ENCODE measurements at regions not wholly inside any gene's neighbourhood (a gene's known extent, or its start where the extent isn't known, plus 50 kb on each side); places are given as distances from the start of the nearest gene placed in this dataset.
A peak's percentile ranks its signal among the peaks of the same experiment; 100 is the strongest.
"Not testable (repeated sequence)": the region's sequence is repeated elsewhere in the genome, so short reads cannot be mapped to it uniquely, and the experiment has no call there.

DNA sequence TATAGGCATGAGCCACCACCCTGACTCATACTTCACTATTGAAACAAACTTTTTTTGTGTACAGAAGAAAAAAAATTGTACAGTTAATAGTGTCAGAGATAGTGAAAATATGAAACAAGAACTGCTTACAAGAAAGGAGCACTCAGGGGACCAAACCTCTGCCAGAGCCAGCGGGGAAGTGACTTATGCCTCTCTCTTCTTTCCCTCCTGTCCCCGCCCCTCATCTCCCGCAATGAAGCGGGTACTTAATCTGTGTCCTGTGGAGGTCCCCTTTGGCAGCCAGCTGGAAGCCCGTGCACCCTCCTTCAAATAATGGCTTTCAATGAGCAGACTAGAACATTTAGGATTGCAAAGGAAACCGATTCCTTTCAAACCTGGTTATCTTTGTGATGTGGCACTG, 51.5 kb downstream of the PPIAL4A start:
- Mint-ChIP-seq H3K4me1 (peaks cover 16% of the 10 kb centered on the region), H3K4me3 (peak overlapping the region; percentile 62)
- H3K36me3 ChIP-seq (ENCODE audit: control insufficient read depth, insufficient read depth, low read length); H3K36me3 Mint-ChIP-seq (ENCODE audit: low read depth); H3K9me3 Mint-ChIP-seq; H3K4me1 ChIP-seq (ENCODE audit: control insufficient read depth, insufficient read depth, low read length); H3K27me3 Mint-ChIP-seq (ENCODE audit: insufficient read depth); H3K27ac ChIP-seq (ENCODE audit: low read depth, low read length); H3K9me3 ChIP-seq (ENCODE audit: control insufficient read depth, low read length); H3K27ac Mint-ChIP-seq; H3K27me3 ChIP-seq (ENCODE audit: control insufficient read depth, insufficient read depth, low read length, poor library complexity, severe bottlenecking); H3K9ac ChIP-seq (ENCODE audit: extremely low read depth, low read length, poor library complexity, severe bottlenecking); H3K4me3 ChIP-seq (ENCODE audit: low read length): not testable (repeated sequence)
- WGBS, 2 experiments (ENCODE audit: insufficient coverage in 1 of 2, insufficient read length in 1 of 2), result 38% methylated on average over 1 of the region's 6 CpGs; no CpG with 5 or more reads in 1 of the 2 experiments
- DNase-seq, result peak; percentile 51

DNA sequence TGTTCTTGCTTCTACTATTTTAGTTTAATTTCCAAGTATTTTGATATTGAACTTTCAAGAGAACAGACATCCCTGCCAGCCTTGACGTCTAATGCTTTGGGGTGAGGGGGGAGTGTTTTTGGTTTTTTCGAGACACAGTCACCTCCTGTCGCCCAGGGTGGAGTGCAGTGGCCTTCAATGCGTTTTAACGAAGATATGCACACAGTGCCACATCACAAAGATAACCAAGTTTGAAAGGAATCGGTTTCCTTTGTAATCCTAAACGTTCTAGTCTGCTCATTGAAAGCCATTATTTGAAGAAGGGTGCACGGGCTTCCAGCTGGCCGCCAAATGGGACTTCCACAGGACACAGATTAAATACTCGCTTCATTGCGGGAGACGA, 52.3 kb downstream of the PPIAL4A start:
- Mint-ChIP-seq H3K4me3 (peak overlapping the region; percentile 62), H3K27ac (peak overlapping the region; percentile 100), H3K4me1 (peaks cover 17% of the 10 kb centered on the region)
- not testable (repeated sequence) for H3K4me1 ChIP-seq (ENCODE audit: control insufficient read depth, insufficient read depth, low read length); H3K27me3 Mint-ChIP-seq (ENCODE audit: insufficient read depth); H3K9me3 Mint-ChIP-seq; H3K36me3 ChIP-seq (ENCODE audit: control insufficient read depth, insufficient read depth, low read length); DNase-seq; H3K9me3 ChIP-seq (ENCODE audit: control insufficient read depth, low read length); H3K27me3 ChIP-seq (ENCODE audit: control insufficient read depth, insufficient read depth, low read length, poor library complexity, severe bottlenecking); H3K9ac ChIP-seq (ENCODE audit: extremely low read depth, low read length, poor library complexity, severe bottlenecking); H3K36me3 Mint-ChIP-seq (ENCODE audit: low read depth)
- Histone ChIP-seq H3K27ac (ENCODE audit: low read depth, low read length) (peak overlapping the region; percentile 90), H3K4me3 (ENCODE audit: low read length) (peak overlapping the region; percentile 77)
- WGBS, 2 experiments (ENCODE audit: insufficient coverage in 1 of 2, insufficient read length in 1 of 2), result 0% methylated on average over 6 of the region's 12 CpGs; no CpG with 5 or more reads in 1 of the 2 experiments

DNA sequence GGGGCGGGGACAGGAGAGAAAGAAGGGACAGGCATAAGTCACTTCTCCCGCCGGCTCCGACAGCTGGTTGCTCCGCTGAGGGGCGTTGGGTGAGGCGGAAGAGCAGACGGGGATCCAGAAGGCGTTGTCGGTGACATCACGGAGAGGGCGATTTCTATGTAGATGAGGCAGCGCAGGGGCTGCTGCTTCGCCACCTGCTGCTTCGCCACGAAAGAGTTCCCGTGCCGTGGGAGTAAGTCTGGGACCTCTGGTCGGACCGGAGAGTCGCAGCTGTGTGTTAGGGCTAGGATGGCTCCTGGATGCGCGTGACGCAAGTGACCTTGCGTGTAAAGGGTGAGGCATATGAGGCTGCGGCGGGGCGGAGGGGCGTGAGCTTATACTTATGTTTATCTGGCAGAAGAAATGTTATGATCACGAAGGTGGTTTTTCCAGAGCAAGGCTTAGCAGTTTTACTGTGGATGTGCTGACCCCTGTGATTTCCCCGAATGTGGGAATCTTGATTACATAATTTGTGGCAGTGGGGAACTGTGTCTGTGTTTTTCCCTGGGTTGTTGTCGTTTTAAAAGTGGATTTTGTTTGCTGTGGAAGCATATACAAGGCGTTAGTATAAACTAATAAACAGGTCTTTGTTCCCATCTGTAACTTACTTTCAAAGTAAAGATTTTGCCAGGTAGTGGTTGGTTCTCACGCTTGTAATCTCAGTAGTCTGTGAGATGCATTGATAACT, 52.8 kb downstream of the PPIAL4A start:
- H3K9me3 ChIP-seq (ENCODE audit: control insufficient read depth, low read length); H3K36me3 ChIP-seq (ENCODE audit: control insufficient read depth, insufficient read depth, low read length); H3K9me3 Mint-ChIP-seq; H3K36me3 Mint-ChIP-seq (ENCODE audit: low read depth); H3K4me1 ChIP-seq (ENCODE audit: control insufficient read depth, insufficient read depth, low read length); H3K27me3 ChIP-seq (ENCODE audit: control insufficient read depth, insufficient read depth, low read length, poor library complexity, severe bottlenecking); H3K27me3 Mint-ChIP-seq (ENCODE audit: insufficient read depth): not testable (repeated sequence)
- Histone ChIP-seq H3K9ac (ENCODE audit: extremely low read depth, low read length, poor library complexity, severe bottlenecking) (peak overlapping the region; percentile 79), H3K4me3 (ENCODE audit: low read length) (peak overlapping the region; percentile 77), H3K27ac (ENCODE audit: low read depth, low read length) (peak overlapping the region; percentile 90)
- H3K4me1 Mint-ChIP-seq, result peaks cover 21% of the 10 kb centered on the region
- H3K4me3 Mint-ChIP-seq, result peak overlapping the region; percentile 62
- peak overlapping the region; percentile 100 for H3K27ac Mint-ChIP-seq
- peak; percentile 93 for DNase-seq
- 9 to 14% methylated on average over 9 to 31 of the region's 34 CpGs for WGBS, 2 experiments (ENCODE audit: insufficient coverage in 1 of 2, insufficient read length in 1 of 2)

GRCh38 chr1:120942945-120943319, 53.4 kb downstream of the PPIAL4A start:
- not testable (repeated sequence) for H3K27ac Mint-ChIP-seq; H3K27ac ChIP-seq (ENCODE audit: low read depth, low read length)
- no CpG with 5 or more reads among the region's 9 CpGs for WGBS, 2 experiments (ENCODE audit: insufficient coverage in 1 of 2, insufficient read length in 1 of 2)

GRCh38 chr1:120944691-120945090, 55.1 kb downstream of the PPIAL4A start:
- not testable (repeated sequence) for H3K27me3 ChIP-seq (ENCODE audit: control insufficient read depth, insufficient read depth, low read length, poor library complexity, severe bottlenecking); H3K9me3 ChIP-seq (ENCODE audit: control insufficient read depth, low read length); H3K36me3 ChIP-seq (ENCODE audit: control insufficient read depth, insufficient read depth, low read length); H3K4me3 ChIP-seq (ENCODE audit: low read length); H3K27ac Mint-ChIP-seq; H3K27ac ChIP-seq (ENCODE audit: low read depth, low read length); H3K4me1 ChIP-seq (ENCODE audit: control insufficient read depth, insufficient read depth, low read length); H3K36me3 Mint-ChIP-seq (ENCODE audit: low read depth); H3K9ac ChIP-seq (ENCODE audit: extremely low read depth, low read length, poor library complexity, severe bottlenecking); H3K4me3 Mint-ChIP-seq; H3K27me3 Mint-ChIP-seq (ENCODE audit: insufficient read depth); H3K9me3 Mint-ChIP-seq
- H3K4me1 Mint-ChIP-seq, result peaks cover 20% of the 10 kb centered on the region
- peak; percentile 27 for DNase-seq
- 90 to 97% methylated on average over 10 to 16 of the region's 20 CpGs for WGBS, 2 experiments (ENCODE audit: insufficient coverage in 1 of 2, insufficient read length in 1 of 2)

More at GRCh38 chr1:120942945-120943319, 53.4 kb downstream of the PPIAL4A start:
- H3K9me3 ChIP-seq (ENCODE audit: control insufficient read depth, low read length); DNase-seq; H3K9ac ChIP-seq (ENCODE audit: extremely low read depth, low read length, poor library complexity, severe bottlenecking); H3K27me3 Mint-ChIP-seq (ENCODE audit: insufficient read depth); H3K36me3 ChIP-seq (ENCODE audit: control insufficient read depth, insufficient read depth, low read length); H3K9me3 Mint-ChIP-seq; H3K4me3 ChIP-seq (ENCODE audit: low read length); H3K27me3 ChIP-seq (ENCODE audit: control insufficient read depth, insufficient read depth, low read length, poor library complexity, severe bottlenecking); H3K4me1 ChIP-seq (ENCODE audit: control insufficient read depth, insufficient read depth, low read length); H3K36me3 Mint-ChIP-seq (ENCODE audit: low read depth): not testable (repeated sequence)
- H3K4me1 Mint-ChIP-seq, result peaks cover 21% of the 10 kb centered on the region
- peak overlapping the region; percentile 62 for H3K4me3 Mint-ChIP-seq

GRCh38 chr1:120945122-120945521, 55.6 kb downstream of the PPIAL4A start:
- H3K27ac Mint-ChIP-seq; H3K4me3 ChIP-seq (ENCODE audit: low read length); H3K27me3 ChIP-seq (ENCODE audit: control insufficient read depth, insufficient read depth, low read length, poor library complexity, severe bottlenecking); H3K36me3 Mint-ChIP-seq (ENCODE audit: low read depth); H3K9me3 Mint-ChIP-seq; H3K4me3 Mint-ChIP-seq; DNase-seq; H3K9ac ChIP-seq (ENCODE audit: extremely low read depth, low read length, poor library complexity, severe bottlenecking); H3K27me3 Mint-ChIP-seq (ENCODE audit: insufficient read depth); H3K36me3 ChIP-seq (ENCODE audit: control insufficient read depth, insufficient read depth, low read length); H3K4me1 ChIP-seq (ENCODE audit: control insufficient read depth, insufficient read depth, low read length); H3K9me3 ChIP-seq (ENCODE audit: control insufficient read depth, low read length); H3K27ac ChIP-seq (ENCODE audit: low read depth, low read length): not testable (repeated sequence)
- 95% methylated on average over 5 of the region's 10 CpGs; no CpG with 5 or more reads in 1 of the 2 experiments for WGBS, 2 experiments (ENCODE audit: insufficient coverage in 1 of 2, insufficient read length in 1 of 2)
- H3K4me1 Mint-ChIP-seq, result peaks cover 19% of the 10 kb centered on the region

DNA sequence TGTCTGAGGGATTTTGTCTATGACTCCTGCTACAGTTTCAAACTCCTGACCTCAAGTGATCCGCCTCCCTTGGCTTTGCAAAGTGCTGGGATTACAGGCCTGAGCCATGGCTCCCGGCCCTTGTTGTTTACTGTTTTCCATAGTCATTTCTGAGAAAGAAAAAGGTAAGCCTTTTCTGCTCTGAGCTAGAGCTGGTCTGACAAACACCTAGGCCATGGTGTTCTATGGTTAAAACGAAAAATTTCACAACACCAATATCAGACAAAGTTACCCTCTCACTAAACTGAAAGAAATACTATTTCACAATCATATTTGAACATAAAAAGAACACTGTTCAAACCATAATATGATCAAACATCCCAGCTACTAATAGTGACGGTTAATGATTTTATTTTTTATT, 57.5 kb downstream of the PPIAL4A start:
- DNase-seq; H3K36me3 ChIP-seq (ENCODE audit: control insufficient read depth, insufficient read depth, low read length); H3K9me3 ChIP-seq (ENCODE audit: control insufficient read depth, low read length); H3K27me3 ChIP-seq (ENCODE audit: control insufficient read depth, insufficient read depth, low read length, poor library complexity, severe bottlenecking); H3K4me3 Mint-ChIP-seq; H3K4me1 ChIP-seq (ENCODE audit: control insufficient read depth, insufficient read depth, low read length); H3K4me3 ChIP-seq (ENCODE audit: low read length); H3K27me3 Mint-ChIP-seq (ENCODE audit: insufficient read depth); H3K9ac ChIP-seq (ENCODE audit: extremely low read depth, low read length, poor library complexity, severe bottlenecking); H3K9me3 Mint-ChIP-seq; H3K27ac ChIP-seq (ENCODE audit: low read depth, low read length); H3K36me3 Mint-ChIP-seq (ENCODE audit: low read depth): not testable (repeated sequence)
- Mint-ChIP-seq H3K4me1 (peaks cover 13% of the 10 kb centered on the region), H3K27ac (peak overlapping the region; percentile 64)
- 87% methylated on average over 3 of the region's 4 CpGs; no CpG with 5 or more reads in 1 of the 2 experiments for WGBS, 2 experiments (ENCODE audit: insufficient coverage in 1 of 2, insufficient read length in 1 of 2)

Measured in endodermal cell (in vitro differentiated cells).